Prostate gland (tissue), 2 donors: ENCODE measurements at regions not wholly inside any gene's neighbourhood (a gene's known extent, or its start where the extent isn't known, plus 50 kb on each side); places are given as distances from the start of the nearest gene placed in this dataset.

Source experiments
- POLR2A ChIP-seq: fragments of 450-650 bp; IDR thresholded peaks from one replicate; pipeline ENCODE4 v1.6.1; 2016; ENCODE audit warnings: antibody characterized with exemption, mild to moderate bottlenecking
- TF ChIP-seq, protein P1 (sequence below), 4 experiments: fragments of 200-600 bp in 2 of 4; fragments of 450-650 bp in 2 of 4; sonication (generic) in 2 of 4; IDR thresholded peaks; 1 replicate in 3 of 4; 2 replicates in 1 of 4; pipeline ENCODE4 v1.5.1; 2016 to 2019; ENCODE audit warnings: antibody characterized with exemption in 4 of 4, mild to moderate bottlenecking in 2 of 4, moderate library complexity in 2 of 4

DNA sequence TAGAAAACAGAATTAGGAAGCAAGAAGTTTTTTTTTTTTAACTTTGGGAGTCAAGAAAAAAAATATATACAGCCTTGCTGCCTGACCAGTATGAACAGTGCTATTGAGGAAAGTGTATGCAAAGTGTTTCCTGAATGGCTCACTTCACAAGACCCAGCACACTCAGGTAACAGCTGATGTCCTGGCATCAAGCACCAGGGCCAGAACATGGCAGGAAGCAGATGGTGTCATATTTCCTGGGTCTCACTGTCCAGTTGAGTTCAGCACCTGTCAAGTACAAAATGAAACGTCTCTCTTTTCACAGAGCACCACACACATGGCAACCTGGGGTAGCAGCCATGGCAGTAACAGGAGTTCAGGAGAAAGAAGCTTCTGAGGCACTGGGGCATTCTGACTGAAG lies 372.3 kb downstream of the TTLL7 start:
- TF ChIP-seq, protein P1, sequence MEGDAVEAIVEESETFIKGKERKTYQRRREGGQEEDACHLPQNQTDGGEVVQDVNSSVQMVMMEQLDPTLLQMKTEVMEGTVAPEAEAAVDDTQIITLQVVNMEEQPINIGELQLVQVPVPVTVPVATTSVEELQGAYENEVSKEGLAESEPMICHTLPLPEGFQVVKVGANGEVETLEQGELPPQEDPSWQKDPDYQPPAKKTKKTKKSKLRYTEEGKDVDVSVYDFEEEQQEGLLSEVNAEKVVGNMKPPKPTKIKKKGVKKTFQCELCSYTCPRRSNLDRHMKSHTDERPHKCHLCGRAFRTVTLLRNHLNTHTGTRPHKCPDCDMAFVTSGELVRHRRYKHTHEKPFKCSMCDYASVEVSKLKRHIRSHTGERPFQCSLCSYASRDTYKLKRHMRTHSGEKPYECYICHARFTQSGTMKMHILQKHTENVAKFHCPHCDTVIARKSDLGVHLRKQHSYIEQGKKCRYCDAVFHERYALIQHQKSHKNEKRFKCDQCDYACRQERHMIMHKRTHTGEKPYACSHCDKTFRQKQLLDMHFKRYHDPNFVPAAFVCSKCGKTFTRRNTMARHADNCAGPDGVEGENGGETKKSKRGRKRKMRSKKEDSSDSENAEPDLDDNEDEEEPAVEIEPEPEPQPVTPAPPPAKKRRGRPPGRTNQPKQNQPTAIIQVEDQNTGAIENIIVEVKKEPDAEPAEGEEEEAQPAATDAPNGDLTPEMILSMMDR (IDR thresholded peaks at IDR 0.05) = no peak
- no peak for TF ChIP-seq POLR2A
